GM18520 (cell line): ENCODE measurements at regions not wholly inside any gene's neighbourhood (a gene's known extent, or its start where the extent isn't known, plus 50 kb on each side); places are given as distances from the start of the nearest gene placed in this dataset.

Experiments
- ATAC-seq: cut with Tn5 transposase; IDR thresholded peaks from one replicate; pipeline ENCODE4 v1.9.1; 2021; ENCODE audit not compliant: unreplicated experiment

DNA sequence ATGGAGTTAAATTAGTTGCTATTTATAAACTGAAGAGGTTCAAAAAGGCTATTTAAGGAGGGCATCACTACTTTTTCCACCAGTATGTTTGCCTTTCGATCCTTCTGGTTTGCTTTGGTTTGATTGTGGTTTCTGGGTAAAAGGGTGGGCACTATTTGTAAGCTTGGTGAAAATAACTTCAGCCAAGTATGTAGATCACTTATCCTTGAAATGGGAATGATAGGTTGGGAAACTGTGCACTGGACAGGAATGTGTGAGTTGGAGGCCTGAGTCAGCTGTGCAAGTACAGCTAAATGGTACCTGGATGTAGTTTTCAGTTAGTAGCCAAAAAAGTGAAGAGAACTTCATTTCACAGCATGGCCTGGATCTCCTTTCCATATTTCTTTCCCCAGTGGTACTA lies 466.2 kb downstream of the ENC1 start:
- no peak for ATAC-seq

DNA sequence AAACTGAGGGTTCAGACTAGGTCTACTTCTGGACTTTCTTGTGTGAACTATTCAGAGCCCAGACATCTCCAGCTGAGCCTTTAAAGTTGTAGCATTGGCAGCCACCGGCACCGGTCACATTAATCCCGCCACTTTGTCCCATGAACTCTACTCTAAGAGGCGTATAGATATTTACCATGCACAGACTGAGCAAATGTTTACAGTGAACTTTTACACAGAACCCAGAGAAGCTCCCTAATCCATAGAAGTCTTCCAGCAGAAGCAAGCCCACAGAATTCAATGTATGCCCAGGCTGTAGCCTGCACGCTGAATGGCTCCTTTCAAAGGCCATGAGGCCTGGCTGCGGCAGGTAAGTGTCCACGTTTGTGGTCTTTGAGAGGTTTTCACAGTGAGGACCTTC lies 466.9 kb downstream of the ENC1 start:
- ATAC-seq = no peak

DNA sequence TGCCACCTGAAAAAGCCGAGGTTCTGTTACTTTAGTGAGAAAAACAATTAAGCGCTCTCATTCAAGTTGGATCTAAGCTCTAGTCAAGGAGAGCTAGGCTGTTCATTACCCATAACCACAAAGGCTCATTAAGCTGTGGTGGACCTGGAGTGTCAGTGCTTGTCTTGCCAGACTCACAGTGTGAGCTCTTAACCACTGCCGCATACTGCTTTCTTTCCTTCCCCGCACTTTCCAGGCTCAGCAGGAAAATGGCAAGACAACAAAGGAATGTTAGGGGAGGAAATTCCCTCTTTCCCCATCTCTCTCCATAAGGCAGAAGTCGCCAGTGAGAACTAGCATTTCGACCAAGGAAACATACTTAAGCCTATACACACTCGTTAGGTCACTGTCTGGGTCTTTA lies 467.3 kb downstream of the ENC1 start:
- no peak for ATAC-seq

DNA sequence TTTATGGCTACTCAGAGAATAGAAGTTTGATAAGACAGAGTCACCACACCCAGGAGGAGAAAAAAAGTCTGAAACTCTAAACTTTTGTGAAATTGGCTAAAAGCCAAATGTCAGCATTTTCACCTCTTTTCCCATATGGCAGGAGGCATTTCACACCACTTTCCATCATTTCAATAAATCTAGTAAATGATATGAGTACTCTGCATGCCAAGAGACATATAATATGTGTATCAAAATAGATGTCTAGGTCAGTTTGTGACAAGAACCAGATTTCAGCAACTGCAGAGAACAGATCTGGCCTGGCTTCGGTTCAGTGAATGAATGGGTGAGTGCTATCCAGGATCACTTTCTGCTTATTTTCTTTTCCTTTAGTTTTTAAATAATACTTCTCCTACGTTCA lies 470.8 kb downstream of the ENC1 start:
- ATAC-seq = no peak

DNA sequence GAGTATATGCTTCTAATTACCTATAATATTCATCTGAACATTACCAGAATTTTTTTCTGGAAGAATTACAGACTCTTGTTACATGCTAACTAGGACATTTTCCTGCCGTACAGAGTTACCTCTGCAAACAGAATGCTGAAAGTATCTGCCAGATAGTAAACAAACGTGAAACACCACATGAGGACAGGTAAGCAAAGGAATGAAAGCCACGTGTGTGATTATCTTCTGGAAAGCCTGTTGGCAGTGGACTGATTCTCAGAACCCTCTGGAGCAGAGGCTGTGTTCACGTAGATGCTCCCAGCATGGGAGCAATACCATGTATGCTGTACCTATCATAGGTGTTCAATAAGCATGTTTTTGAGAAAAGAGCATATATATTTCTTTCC lies 472.6 kb downstream of the ENC1 start:
- no peak for ATAC-seq

DNA sequence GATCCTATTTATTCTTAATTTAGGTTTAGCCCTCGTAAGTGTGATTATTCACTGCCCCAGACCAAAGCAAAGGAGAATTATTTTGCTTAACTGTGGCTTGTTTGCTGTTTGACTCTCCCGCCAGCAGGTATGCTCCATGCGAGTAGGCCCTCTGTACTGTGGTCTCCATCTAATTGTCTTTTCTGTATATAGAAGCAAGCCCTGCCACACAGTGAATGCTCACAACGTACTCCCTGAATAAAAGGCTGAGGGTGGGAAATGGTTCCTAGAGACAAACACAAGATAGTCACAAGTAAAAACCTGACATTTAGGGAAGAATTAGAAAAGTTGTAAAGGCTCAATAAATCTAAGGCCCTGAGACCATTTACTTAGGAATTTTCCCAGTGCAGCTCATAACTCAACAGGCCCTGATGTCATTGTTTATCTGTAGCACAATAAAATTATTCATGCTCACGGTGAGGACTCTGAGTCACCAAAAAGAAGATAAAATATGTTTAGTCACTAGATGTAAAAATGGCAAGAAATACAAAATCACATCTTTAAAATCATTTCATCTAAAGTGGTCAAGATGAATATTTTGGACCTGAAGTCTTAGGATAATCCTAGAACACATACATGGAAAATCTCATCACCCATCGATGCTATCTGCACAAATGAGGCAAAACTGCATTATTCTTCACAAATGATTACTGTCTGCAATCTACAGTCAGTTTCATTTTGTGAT lies 473.2 kb downstream of the ENC1 start:
- no peak for ATAC-seq

DNA sequence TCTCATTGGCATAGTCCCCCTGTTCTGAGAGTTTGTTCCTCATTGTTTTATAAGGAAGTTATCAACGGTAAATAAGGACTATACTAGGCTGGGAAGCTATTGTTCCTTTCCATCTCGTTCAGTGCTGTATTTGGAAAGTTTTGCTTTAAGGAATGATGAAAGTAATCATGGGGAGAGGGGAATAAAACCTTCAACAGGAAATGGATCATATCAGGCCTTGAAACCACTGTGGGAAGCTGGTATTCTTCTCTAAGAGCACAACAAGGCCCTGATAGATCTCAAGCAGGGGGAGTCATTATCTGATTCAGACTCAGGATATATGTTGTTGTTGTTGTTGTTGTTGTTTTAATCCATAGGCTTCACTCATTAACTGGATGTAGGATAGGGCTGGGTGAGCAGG lies 474.5 kb downstream of the ENC1 start:
- ATAC-seq = no peak

DNA sequence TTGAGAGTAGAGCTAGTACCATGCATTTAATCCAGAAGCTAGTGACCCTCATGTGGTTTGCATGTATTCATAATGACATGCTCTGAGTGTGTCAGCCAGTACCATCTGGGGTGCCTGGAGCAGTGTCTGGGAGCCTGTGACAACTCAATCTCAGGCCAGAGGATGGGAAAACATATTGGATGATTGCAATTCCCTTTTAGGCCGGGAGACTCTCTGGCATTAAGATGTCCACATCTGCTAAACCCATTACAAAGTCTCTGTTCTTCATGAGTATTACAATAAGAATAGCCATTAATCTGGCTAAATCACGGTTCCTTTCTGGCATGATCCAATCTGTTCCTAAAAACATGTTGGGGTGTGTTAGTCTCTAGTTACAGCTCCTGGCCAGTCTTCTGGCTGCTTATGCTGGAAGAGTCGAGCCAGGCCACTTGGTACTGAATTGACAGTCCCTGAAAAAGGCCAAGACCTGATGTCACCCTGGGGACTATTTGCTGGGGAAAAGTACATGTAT lies 475.7 kb downstream of the ENC1 start:
- no peak for ATAC-seq

DNA sequence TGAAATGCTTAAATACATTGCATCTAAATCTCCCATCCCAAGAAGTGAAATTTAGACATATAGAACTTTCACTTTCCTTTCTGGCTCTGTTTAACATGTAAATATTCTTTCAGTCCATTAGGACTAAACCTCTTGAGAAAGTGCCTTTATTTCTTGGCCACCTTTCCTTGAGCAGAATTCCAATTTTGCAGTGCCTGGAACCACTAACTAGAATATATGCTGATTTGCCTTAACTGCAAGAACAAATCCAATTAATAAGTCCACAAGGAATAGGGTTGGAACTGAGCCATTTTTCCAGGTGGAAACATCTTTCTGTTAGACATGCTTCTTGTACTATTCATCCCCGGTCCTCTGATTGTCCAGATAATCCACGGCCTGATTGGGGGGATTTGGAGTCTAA lies 478.0 kb downstream of the ENC1 start:
- ATAC-seq = no peak

DNA sequence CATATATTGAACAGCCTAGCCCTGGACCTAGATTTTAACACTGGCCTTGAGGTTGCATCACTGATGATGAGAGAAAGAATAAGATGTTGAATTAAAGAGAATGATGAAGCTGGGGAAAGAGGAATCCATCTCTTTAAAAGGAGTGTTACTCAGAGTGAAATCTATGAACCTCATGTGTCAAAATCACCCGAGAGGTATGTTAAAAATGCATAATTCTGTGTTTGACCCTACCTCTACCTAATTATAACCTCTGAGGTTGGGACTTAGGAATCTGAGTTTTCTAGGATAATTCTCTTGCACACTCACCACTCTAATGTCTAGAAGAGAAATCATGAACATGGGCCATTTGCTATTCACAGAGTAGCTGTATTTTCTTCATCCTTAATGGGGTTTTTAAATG lies 479.4 kb downstream of the ENC1 start:
- ATAC-seq = no peak

DNA sequence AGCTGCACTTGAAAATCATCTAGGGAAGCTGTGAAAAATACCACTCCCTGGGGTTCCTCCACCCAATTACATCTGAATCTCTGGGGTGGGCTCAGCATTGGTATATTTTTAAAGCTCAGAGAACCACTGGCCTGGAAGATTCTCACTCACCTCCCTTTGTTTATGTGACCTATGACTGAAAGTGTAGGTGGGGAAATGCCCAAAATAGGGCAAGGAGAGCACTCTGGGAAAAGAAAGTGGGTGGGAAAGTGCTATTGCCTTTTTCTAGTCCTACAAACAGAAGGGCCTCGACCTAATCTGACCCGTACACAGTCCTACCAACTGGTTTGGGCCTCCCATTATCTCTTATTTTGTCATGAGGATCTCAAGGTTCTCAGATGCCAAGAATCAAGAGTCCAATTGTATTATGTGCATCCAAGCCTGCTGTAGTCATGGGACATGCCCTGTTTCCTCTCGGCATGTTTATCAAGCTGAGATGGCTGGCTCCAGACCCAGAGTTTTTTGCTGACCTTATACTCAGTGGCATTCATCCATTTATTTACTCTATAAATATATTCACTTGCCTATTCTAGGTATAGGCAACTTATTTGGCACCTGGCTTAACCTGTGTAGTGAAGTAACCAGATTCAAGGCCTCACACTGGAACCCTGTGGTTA lies 483.7 kb downstream of the ENC1 start:
- ATAC-seq = no peak

DNA sequence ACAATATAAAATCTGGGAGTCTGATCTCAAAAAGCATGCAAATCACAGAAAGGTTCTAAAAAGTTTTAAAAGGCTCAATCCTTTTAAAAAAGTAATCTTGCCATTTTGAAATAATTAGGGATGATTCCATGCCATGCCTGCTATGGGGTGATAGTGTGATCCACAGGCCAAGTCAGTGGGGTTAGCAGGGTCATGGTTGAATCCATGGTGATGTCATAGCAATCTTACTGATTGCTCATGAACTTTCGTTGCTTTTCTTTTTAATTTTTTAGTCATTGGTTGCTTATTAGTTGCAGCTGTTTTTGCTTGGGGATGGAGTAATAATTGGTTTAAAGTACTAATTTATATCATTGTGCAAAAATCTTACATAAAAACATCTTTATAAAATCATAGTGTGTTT lies 485.0 kb downstream of the ENC1 start:
- no peak for ATAC-seq

DNA sequence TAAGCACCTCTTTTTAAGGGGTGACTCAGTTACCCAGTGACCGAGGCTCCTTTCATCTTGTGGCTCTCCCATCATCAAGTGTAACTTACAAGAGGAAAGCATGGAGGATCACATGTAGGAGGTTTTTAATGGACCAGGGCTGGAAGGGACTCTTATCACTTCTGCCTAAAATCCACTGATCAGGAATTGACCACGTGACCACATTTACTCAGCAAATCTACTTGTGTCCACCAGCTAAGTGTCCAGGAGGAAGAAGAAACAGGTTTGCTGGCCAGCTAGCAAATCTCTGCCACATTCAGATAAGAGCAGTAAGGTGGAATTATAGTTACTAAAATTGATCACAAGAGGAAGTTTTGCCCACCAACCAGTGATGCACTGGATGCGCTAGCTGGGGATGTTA lies 486.0 kb downstream of the ENC1 start:
- ATAC-seq = no peak

DNA sequence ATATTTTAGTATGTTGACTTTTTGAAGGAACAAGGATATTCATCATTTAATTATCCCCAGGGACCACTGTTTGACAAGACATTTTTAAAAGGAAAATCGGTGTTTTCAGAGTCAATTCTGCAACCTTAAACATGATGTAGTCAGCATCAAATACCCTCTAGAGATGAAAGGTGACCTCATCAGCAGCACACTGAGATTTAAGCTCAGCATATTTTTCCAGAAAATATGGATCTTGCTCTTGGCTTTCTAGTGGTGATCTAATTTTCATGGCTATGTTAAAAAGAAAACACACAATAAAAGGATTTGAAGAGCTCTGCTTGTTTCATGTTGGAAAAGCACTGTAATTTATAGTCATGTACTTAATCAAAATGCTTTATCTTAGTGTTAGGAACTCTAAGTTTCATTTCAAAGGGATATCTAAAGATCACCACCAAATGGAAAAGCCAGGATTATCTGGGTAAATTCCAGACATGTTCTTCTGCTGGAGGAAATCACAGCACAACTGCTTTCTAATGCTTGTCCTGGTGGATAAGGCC lies 487.2 kb downstream of the ENC1 start:
- no peak for ATAC-seq

DNA sequence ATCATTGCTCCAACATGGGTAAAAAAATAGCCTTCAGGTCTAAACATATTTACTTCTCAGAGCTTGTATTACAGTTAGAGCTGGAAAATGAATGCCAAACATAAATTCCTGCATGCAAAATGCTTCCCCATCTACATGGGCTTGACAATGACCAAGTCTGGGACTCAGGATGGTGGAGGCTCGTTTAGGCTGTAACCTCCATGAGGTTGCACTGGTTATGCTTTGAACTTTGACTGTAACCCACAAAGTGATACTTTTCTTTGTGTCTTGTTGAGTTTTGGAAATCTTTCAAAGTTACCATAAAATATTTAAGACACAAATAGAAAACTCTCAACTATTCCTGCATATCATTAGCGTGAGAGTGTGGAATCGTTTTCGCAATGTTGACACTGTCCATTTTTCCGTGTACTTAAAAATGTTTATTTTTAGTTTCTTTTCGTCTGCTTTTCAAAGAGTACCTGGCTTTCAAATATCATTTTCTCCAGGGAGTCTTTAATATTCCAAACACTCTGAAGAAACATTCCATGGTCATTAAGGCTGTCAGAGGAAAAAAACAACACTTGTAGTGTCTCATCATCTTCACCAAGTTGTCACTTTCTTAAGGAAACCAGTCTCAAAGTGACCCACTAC lies 487.8 kb downstream of the ENC1 start:
- ATAC-seq = no peak

DNA sequence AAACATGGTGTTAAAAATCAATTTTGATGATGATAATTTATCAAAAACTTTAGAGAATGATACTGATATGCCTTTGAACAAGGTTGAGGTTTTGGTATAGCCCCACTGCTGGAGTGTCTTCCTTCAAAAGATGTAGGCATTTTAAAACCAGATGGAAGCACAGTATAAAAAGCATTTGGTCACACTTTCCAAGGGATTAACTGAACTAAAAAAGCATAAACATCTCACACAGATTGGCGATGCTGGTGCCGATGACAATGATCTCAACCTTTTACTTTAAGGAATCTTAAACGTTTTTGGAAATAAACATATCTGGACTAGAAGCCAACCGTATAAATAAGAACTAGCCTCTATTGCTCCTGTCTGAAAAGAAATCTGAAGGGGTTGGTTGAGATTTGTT lies 488.4 kb downstream of the ENC1 start:
- ATAC-seq = no peak

DNA sequence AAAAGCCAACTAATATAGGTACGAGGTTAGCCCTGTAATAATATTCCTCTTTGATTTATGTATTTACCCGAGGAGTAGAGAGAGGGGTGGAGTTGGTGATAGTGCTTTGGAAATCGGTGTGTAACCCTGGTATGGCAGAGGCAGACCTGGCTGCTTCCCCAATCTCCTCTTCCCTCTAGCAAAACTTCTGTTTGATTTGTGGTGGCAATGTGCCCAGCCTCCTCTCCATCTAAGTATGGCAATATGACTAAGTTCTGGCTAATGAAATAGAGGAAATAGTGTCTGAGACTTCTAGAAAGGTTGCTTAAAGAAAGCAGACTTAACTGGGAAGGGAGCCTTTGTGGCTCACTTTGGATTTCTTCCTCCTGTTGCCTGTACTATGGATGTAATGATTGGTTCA lies 491.1 kb downstream of the ENC1 start:
- ATAC-seq = no peak

DNA sequence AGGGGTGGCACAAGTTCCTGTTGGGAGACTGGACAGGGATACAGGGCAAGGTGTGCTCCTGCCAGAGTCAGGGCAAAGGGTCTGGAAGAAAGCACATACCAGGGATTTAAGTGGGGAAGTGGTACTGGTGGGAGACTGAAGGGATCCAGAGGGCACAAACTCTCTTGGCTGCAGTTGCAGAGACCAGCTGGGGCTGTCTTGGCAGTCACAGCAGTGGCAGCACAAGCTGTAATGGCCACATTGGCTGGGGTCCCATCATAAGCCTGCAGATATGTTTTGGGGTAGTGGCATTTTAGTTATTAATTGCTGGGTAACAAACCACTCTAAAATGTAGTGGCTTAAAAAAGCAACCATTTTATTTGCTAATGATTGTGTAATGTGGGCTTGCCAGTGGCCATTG lies 492.2 kb downstream of the ENC1 start:
- no peak for ATAC-seq

DNA sequence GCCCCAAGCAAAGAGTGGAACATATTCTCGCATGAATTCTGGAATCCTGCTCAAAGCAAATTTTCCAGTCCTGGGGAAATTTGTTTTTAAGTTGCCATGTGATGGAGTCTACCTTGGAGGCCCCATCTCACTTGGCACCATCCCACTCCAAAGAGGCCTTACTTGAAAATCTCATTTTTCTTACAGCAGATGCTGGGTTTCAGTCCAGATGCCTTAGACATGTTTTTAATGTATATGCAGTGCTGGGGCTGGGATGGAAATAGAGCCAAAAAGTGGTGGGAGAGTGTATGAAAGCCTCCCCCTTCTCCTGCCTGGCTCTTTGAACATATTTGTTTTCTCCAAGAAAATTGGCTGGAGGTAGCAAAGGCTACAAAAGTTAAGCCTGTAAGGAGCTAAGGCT lies 493.7 kb downstream of the ENC1 start:
- ATAC-seq = no peak

DNA sequence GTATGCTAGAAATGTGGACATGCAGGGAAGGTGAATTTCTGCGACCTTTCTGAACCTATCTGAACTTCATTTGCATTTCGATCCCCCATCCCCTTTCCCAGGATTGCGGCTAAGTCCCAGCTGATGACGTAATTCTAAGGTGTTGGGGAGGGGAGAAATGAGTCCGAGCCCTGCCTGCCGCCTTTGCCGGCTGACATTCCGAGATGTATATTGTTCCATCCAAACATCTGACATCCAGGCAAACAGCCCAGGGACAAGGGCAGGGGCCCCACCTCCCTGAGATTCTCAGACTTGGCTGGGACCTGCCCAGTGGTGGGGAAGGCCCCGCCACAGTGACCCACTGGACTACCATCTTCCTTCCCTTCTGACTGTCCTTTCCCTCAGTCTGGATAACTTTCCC lies 494.6 kb downstream of the ENC1 start:
- no peak for ATAC-seq

DNA sequence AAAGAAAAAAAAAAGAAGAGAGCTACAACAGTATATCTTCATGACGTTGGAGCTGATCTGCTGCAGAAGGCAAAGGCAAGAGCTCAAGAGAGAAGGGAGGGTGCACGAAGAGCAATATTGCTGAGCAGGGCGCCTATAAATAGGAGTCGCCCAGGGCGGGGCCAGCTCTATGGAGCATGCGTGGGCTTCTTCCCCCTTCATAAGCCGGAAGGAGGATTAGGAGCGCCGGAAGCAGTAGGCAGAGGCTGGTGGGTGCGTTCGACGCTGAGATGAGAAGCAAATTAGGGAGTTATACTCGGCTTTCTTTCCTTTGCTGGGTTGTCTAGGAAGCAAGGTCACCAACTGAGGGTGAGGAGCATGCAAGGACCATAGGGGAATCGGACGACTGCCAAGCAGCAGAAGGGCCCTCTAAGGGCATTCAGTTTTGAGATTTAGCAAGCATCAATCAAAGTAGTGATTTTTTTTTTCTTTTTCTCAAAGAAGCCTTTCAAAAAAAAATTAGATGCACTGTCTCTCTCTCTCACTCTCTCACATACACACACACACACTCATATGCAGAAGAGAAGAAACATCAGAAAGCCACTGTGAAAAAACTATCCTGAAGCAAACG lies 496.7 kb downstream of the ENC1 start:
- no peak for ATAC-seq

DNA sequence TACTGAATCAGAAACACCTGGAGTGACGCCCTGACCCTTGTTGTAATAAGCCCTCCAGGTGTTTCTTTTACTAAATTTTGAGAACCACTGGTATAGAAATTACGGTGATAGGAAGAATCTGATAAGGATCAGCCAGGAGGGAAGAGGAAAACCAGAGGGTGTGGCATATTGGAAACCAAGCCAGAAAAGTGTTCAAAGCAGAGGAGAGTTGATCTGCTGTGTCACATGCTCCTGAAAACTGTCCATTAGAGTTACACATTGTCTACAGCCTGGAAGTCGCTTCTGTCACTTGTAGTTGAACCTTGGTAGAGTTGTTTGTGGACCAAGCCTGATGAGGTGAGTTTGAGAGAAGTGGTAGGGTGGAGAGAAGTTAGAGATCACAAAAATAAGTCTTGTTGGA lies 497.4 kb downstream of the ENC1 start:
- ATAC-seq = no peak
